ENCODE measurements at regions not wholly inside any gene's neighbourhood (a gene's known extent, or its start where the extent isn't known, plus 50 kb on each side); places are given as distances from the start of the nearest gene placed in this dataset.

- TF ChIP-seq CTCF (conservative IDR thresholded peaks at IDR 0.05; ENCODE audit: low read depth, low read length) (no peak), EZH2 (IDR thresholded peaks at IDR 0.05; ENCODE audit: borderline replicate concordance, low read depth, low read length, poor library complexity, severe bottlenecking) (no peak)
Measured at GRCh38 chr7:142598297-142598696, 151.0 kb upstream of the PRSS1 start.
